GM23338 (cell line): ENCODE measurements at regions not wholly inside any gene's neighbourhood (a gene's known extent, or its start where the extent isn't known, plus 50 kb on each side); places are given as distances from the start of the nearest gene placed in this dataset.
A peak's percentile ranks its signal among the peaks of the same experiment; 100 is the strongest.

ENCODE experiments used
- ATAC-seq: fragments of 200-7000 bp; cut with Tn5 transposase; 3 replicates; pipeline ENCODE4 v1.9.1; 2020
- DNase-seq: peaks from one replicate; pipeline ENCODE4 v3.0.0-alpha.2; 2015; ENCODE audit warnings: low spot score
- H2AFZ ChIP-seq: fragments of 200-600 bp; sonication (generic); 2 replicates; pipeline ENCODE4 v1.8.0; 2016; ENCODE audit warnings: antibody characterized with exemption, mild to moderate bottlenecking, moderate library complexity
- H3F3A ChIP-seq: fragments of 200-600 bp; sonication (generic); replicated peaks from 2 replicates; pipeline ENCODE4 v1.8.0; 2017; ENCODE audit warnings: antibody characterized with exemption, mixed run types, low read depth
- H3K27ac ChIP-seq: fragments of 200-600 bp; sonication (generic); 2 replicates; pipeline ENCODE4 v1.6.1; 2016; ENCODE audit warnings: low read depth
- H3K27me3 ChIP-seq: fragments of 200-600 bp; sonication (generic); 2 replicates; pipeline ENCODE4 v1.8.0; 2016; ENCODE audit warnings: mild to moderate bottlenecking, mixed run types, moderate library complexity; ENCODE audit not compliant: insufficient read depth
- H3K36me3 ChIP-seq: fragments of 200-600 bp; sonication (generic); 2 replicates; pipeline ENCODE4 v1.8.0; 2016; ENCODE audit warnings: mild to moderate bottlenecking; ENCODE audit not compliant: insufficient read depth
- H3K4me1 ChIP-seq: fragments of 200-600 bp; sonication (generic); 2 replicates; pipeline ENCODE4 v1.8.0; 2016; ENCODE audit warnings: mild to moderate bottlenecking, moderate library complexity; ENCODE audit not compliant: insufficient read depth
- H3K4me2 ChIP-seq: fragments of 200-600 bp; sonication (generic); 2 replicates; pipeline ENCODE4 v1.7.1; 2017; ENCODE audit warnings: mixed run types
- H3K4me3 ChIP-seq: fragments of 200-600 bp; sonication (generic); 2 replicates; pipeline ENCODE4 v1.6.1; 2016; ENCODE audit warnings: mixed run types
- H3K79me2 ChIP-seq: fragments of 200-600 bp; sonication (generic); replicated peaks from 2 replicates; pipeline ENCODE4 v1.8.0; 2017; ENCODE audit warnings: mild to moderate bottlenecking; ENCODE audit not compliant: insufficient read depth
- H3K9me2 ChIP-seq: fragments of 200-600 bp; sonication (generic); 2 replicates; pipeline ENCODE4 v1.8.0; 2017; ENCODE audit not compliant: insufficient read depth
- H4K20me1 ChIP-seq: fragments of 200-600 bp; sonication (generic); replicated peaks from 2 replicates; pipeline ENCODE4 v1.8.0; 2017; ENCODE audit warnings: mild to moderate bottlenecking; ENCODE audit not compliant: insufficient read depth
- H3K27ac Mint-ChIP-seq: 2 replicates; pipeline ENCODE4 v1.8.0; 2020; ENCODE audit warnings: inconsistent platforms, mild to moderate bottlenecking, moderate library complexity, mixed read lengths
- H3K27me3 Mint-ChIP-seq: 3 replicates; pipeline ENCODE4 v1.8.0; 2022; ENCODE audit warnings: low read depth, mild to moderate bottlenecking, moderate library complexity, mixed read lengths, inconsistent platforms; ENCODE audit not compliant: insufficient read depth, poor library complexity
- H3K36me3 Mint-ChIP-seq: 3 replicates; pipeline ENCODE4 v1.8.0; 2021; ENCODE audit warnings: low read depth, mild to moderate bottlenecking, inconsistent platforms, moderate library complexity, mixed read lengths
- H3K4me1 Mint-ChIP-seq: 3 replicates; pipeline ENCODE4 v1.8.0; 2020; ENCODE audit warnings: mild to moderate bottlenecking, inconsistent platforms, mixed read lengths
- H3K4me3 Mint-ChIP-seq: 3 replicates; pipeline ENCODE4 v1.8.0; 2021; ENCODE audit warnings: moderate library complexity, mild to moderate bottlenecking, inconsistent platforms, mixed read lengths
- H3K9me3 Mint-ChIP-seq: 3 replicates; pipeline ENCODE4 v1.8.0; 2020; ENCODE audit warnings: moderate library complexity, mild to moderate bottlenecking, inconsistent platforms, mixed read lengths
- CREB1 ChIP-seq: fragments of 250-450 bp; sonication (Bioruptor Pico); IDR thresholded peaks from 2 replicates; pipeline ENCODE4 v1.5.0; 2020; ENCODE audit warnings: low read depth, mild to moderate bottlenecking, moderate library complexity
- CTCF ChIP-seq, 2 experiments: fragments of 200-600 bp in 1 of 2; sonication (generic) in 1 of 2; conservative IDR thresholded peaks; 2 replicates each; pipeline versions ENCODE4 v1.5.1 to v1.6.1; 2016 to 2017; ENCODE audit warnings: antibody characterized with exemption in 2 of 2, low read depth in 2 of 2, mild to moderate bottlenecking in 2 of 2, moderate library complexity in 1 of 2
- ETS1 ChIP-seq: IDR thresholded peaks from 2 replicates; pipeline ENCODE4 v1.6.1; 2016; ENCODE audit warnings: antibody characterized with exemption
- EZH2 ChIP-seq: fragments of 200-600 bp; sonication (generic); IDR thresholded peaks from one replicate; pipeline ENCODE4 v1.8.0; 2017; ENCODE audit warnings: antibody characterized with exemption, mild to moderate bottlenecking, low read depth; ENCODE audit not compliant: unreplicated experiment
- EZH2phosphoT487 ChIP-seq: fragments of 200-600 bp; sonication (generic); IDR thresholded peaks from one replicate; pipeline ENCODE4 v1.8.1; 2018; ENCODE audit warnings: antibody characterized with exemption; ENCODE audit not compliant: unreplicated experiment
- JUNB ChIP-seq: IDR thresholded peaks from one replicate; pipeline ENCODE4 v1.6.1; 2016; ENCODE audit warnings: antibody characterized with exemption; ENCODE audit not compliant: unreplicated experiment
- NANOG ChIP-seq: IDR thresholded peaks from 2 replicates; pipeline ENCODE4 v1.6.1; 2016; ENCODE audit warnings: antibody characterized with exemption, borderline replicate concordance
- POLR2AphosphoS5 ChIP-seq: IDR thresholded peaks from 2 replicates; pipeline ENCODE4 v1.6.1; 2016; ENCODE audit warnings: antibody characterized with exemption, low read depth
- REST ChIP-seq: IDR thresholded peaks from one replicate; pipeline ENCODE4 v1.6.1; 2018; ENCODE audit warnings: antibody characterized with exemption; ENCODE audit not compliant: unreplicated experiment
- STAT1 ChIP-seq: IDR thresholded peaks from one replicate; pipeline ENCODE4 v1.6.1; 2016; ENCODE audit warnings: antibody characterized with exemption; ENCODE audit not compliant: unreplicated experiment
- ZNF114 ChIP-seq: fragments of 250-450 bp; sonication (Bioruptor Pico); IDR thresholded peaks from 2 replicates; pipeline ENCODE4 v1.5.0; 2020; ENCODE audit warnings: mild to moderate bottlenecking, moderate library complexity
- ZNF331 ChIP-seq: fragments of 250-450 bp; sonication (Bioruptor Pico); IDR thresholded peaks from 2 replicates; pipeline ENCODE4 v1.5.0; 2020; ENCODE audit warnings: low read depth, mild to moderate bottlenecking, moderate library complexity
- ZNF462 ChIP-seq: fragments of 250-450 bp; sonication (Bioruptor Pico); IDR thresholded peaks from 2 replicates; pipeline ENCODE4 v1.5.0; 2020; ENCODE audit warnings: mild to moderate bottlenecking, moderate library complexity

GRCh38 chr10:30784524-30784896 lies 155.0 kb upstream of the LYZL2 start:
- no peaks in the 10 kb centered on the region for H3K79me2 ChIP-seq
- peaks cover 13% of the 10 kb centered on the region for H3K27me3 Mint-ChIP-seq
- H3K9me3 Mint-ChIP-seq = no peaks in the 10 kb centered on the region; the same call in 2 of the 3 replicates
- peak overlapping the region; percentile 85 for H3K4me3 Mint-ChIP-seq
- no peak overlapping the region for H2AFZ ChIP-seq
- peaks cover 13% of the 10 kb centered on the region for H3K27me3 ChIP-seq
- H3F3A ChIP-seq = peaks cover 3% of the 10 kb centered on the region; the same call in 1 of the 2 replicates
- H3K4me1 ChIP-seq = peaks cover 7% of the 10 kb centered on the region
- H3K27ac Mint-ChIP-seq = peak overlapping the region; percentile 20; the same call in 1 of the 2 replicates
- no peak for TF ChIP-seq NANOG
- no peak for TF ChIP-seq EZH2
- TF ChIP-seq ZNF114 (CRISPR knock-in tag) = no peak
- TF ChIP-seq JUNB = no peak
- no peak for TF ChIP-seq ZNF462 (CRISPR knock-in tag)
- TF ChIP-seq CTCF (conservative IDR thresholded peaks at IDR 0.05; ENCODE audit: low read depth in 2 of 2) = no peak
- no peak for TF ChIP-seq ZNF331 (CRISPR knock-in tag)
- no peak for TF ChIP-seq EZH2phosphoT487
- no peak for TF ChIP-seq STAT1
- no peak for TF ChIP-seq CREB1 (CRISPR knock-in tag)
- TF ChIP-seq REST = no peak
- TF ChIP-seq ETS1 = no peak
- TF ChIP-seq POLR2AphosphoS5 = no peak
- no peaks in the 10 kb centered on the region; the same call in 2 of the 3 replicates for H3K36me3 Mint-ChIP-seq
- H4K20me1 ChIP-seq = no peaks in the 10 kb centered on the region
- H3K36me3 ChIP-seq = no peaks in the 10 kb centered on the region; the same call in 1 of the 2 replicates
- ATAC-seq = no peak
- H3K4me2 ChIP-seq = peak overlapping the region; percentile 93
- H3K4me1 Mint-ChIP-seq = peaks cover 9% of the 10 kb centered on the region
- H3K4me3 ChIP-seq = peak overlapping the region; percentile 76
- no peak for DNase-seq
- no peaks in the 10 kb centered on the region for H3K9me2 ChIP-seq
- peak overlapping the region; percentile 86 for H3K27ac ChIP-seq
